Neural progenitor cell (in vitro differentiated cells): ENCODE measurements at regions not wholly inside any gene's neighbourhood (a gene's known extent, or its start where the extent isn't known, plus 50 kb on each side); places are given as distances from the start of the nearest gene placed in this dataset.

Source experiments
- DNase-seq: peaks from one replicate; pipeline ENCODE4 v3.0.0-alpha.2; 2016; ENCODE audit warnings: low spot score
- H2AFZ ChIP-seq: fragments of 200-600 bp; sonication (generic); replicated peaks from 2 replicates; pipeline ENCODE4 v1.6.1; 2016; ENCODE audit warnings: antibody characterized with exemption
- H3F3A ChIP-seq: fragments of 200-600 bp; sonication (generic); 2 replicates; pipeline ENCODE4 v1.6.1; 2016; ENCODE audit warnings: antibody characterized with exemption, low read depth
- H3K27ac ChIP-seq: fragments of 200-600 bp; sonication (generic); 2 replicates; pipeline ENCODE4 v1.5.1; 2016; ENCODE audit warnings: mild to moderate bottlenecking
- H3K27me3 ChIP-seq: fragments of 200-600 bp; sonication (generic); 2 replicates; pipeline ENCODE4 v1.6.1; 2016; ENCODE audit warnings: mild to moderate bottlenecking, moderate library complexity
- H3K36me3 ChIP-seq: fragments of 200-600 bp; sonication (generic); 2 replicates; pipeline ENCODE4 v1.5.1; 2016
- H3K4me1 ChIP-seq: fragments of 200-600 bp; sonication (generic); 2 replicates; pipeline ENCODE4 v1.6.1; 2016; ENCODE audit warnings: mixed run types
- H3K4me2 ChIP-seq: fragments of 200-600 bp; sonication (generic); 2 replicates; pipeline ENCODE4 v1.6.1; 2016
- H3K4me3 ChIP-seq: fragments of 200-600 bp; sonication (generic); 2 replicates; pipeline ENCODE4 v1.5.1; 2016
- H3K79me2 ChIP-seq: fragments of 200-600 bp; sonication (generic); 2 replicates; pipeline ENCODE4 v1.6.1; 2016; ENCODE audit warnings: low read depth
- H3K9ac ChIP-seq: fragments of 200-600 bp; sonication (generic); 2 replicates; pipeline ENCODE4 v1.6.1; 2016
- H3K9me3 ChIP-seq: fragments of 200-600 bp; sonication (generic); 2 replicates; pipeline ENCODE4 v1.5.1; 2016; ENCODE audit warnings: low read depth
- H4K20me1 ChIP-seq: fragments of 200-600 bp; sonication (generic); 2 replicates; pipeline ENCODE4 v1.6.1; 2016; ENCODE audit warnings: low read depth
- H3K27ac Mint-ChIP-seq: 3 replicates; pipeline ENCODE4 v1.8.0; 2021; ENCODE audit warnings: mixed read lengths
- H3K27me3 Mint-ChIP-seq: 2 replicates; pipeline ENCODE4 v1.8.0; 2022; ENCODE audit warnings: low read depth, mild to moderate bottlenecking, inconsistent platforms, moderate library complexity, mixed read lengths; ENCODE audit not compliant: insufficient read depth
- H3K36me3 Mint-ChIP-seq: 3 replicates; pipeline ENCODE4 v1.8.0; 2021; ENCODE audit warnings: mixed read lengths
- H3K4me1 Mint-ChIP-seq: 3 replicates; pipeline ENCODE4 v1.8.0; 2021; ENCODE audit warnings: mixed read lengths
- H3K4me3 Mint-ChIP-seq: 3 replicates; pipeline ENCODE4 v1.8.0; 2021; ENCODE audit warnings: mild to moderate bottlenecking, moderate library complexity, mixed read lengths
- H3K9me3 Mint-ChIP-seq: 3 replicates; pipeline ENCODE4 v1.8.0; 2020; ENCODE audit warnings: mixed read lengths
- EZH2 ChIP-seq: fragments of 200-600 bp; sonication (generic); IDR thresholded peaks from 2 replicates; pipeline ENCODE4 v1.6.1; 2017; ENCODE audit warnings: antibody characterized with exemption, mild to moderate bottlenecking, moderate library complexity
- EZH2phosphoT487 ChIP-seq: fragments of 200-600 bp; sonication (generic); IDR thresholded peaks from 2 replicates; pipeline ENCODE4 v1.6.1; 2017; ENCODE audit warnings: antibody characterized with exemption
- TF ChIP-seq, protein P1 (sequence below): fragments of 200-600 bp; sonication (generic); IDR thresholded peaks from 2 replicates; pipeline ENCODE4 v1.5.1; 2017; ENCODE audit warnings: antibody characterized with exemption, mild to moderate bottlenecking

DNA sequence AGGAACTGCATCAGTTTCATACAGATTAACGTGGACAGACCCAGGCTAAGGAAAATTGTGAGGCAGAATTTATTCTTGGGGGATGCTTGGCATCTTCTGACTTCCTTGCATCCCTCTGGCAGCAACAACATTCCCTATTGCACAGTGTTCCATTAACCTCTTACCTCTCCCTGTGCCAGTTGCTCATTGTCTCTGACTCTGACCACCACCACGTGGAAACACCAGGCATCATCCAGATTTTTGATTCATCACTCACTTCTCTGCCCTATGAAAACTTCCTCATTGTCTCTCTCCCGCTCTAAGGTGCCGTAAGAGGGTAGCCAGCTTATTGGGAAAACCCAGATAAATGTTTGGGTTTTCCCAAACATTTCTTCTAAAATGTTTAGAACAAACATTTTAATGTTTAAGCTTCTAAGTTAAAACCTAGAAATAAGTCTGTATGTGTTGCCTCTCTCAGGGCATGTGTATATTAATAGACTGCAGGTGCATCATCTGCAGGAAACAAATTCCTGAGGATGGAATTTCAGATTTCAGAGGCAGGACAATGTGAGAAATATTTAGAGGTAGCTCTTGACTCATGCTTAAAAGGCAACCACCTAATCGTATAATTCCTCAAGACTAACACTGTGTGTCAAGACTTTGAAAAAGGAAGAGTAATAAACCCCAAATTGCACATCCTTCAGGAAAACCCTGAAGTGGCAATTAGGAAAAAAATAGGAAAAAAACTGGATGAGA, 64.5 kb upstream of the SLC35F4 start:
- no peaks in the 10 kb centered on the region for H3K4me1 Mint-ChIP-seq
- no peak overlapping the region for H3K4me2 ChIP-seq
- DNase-seq: no peak
- H3K27me3 ChIP-seq: no peaks in the 10 kb centered on the region
- H3K4me3 ChIP-seq: no peak overlapping the region
- H3F3A ChIP-seq: no peaks in the 10 kb centered on the region
- no peaks in the 10 kb centered on the region for H3K9me3 Mint-ChIP-seq
- H3K4me1 ChIP-seq: peaks cover 5% of the 10 kb centered on the region
- no peaks in the 10 kb centered on the region for H3K36me3 ChIP-seq
- H3K27ac ChIP-seq: no peak overlapping the region
- H3K4me3 Mint-ChIP-seq: no peak overlapping the region
- H3K36me3 Mint-ChIP-seq: no peaks in the 10 kb centered on the region
- no peaks in the 10 kb centered on the region for H3K9me3 ChIP-seq
- H3K9ac ChIP-seq: no peak overlapping the region
- H2AFZ ChIP-seq: no peak overlapping the region
- H3K27ac Mint-ChIP-seq: no peak overlapping the region
- no peaks in the 10 kb centered on the region for H3K27me3 Mint-ChIP-seq
- no peaks in the 10 kb centered on the region for H4K20me1 ChIP-seq
- TF ChIP-seq, protein P1, sequence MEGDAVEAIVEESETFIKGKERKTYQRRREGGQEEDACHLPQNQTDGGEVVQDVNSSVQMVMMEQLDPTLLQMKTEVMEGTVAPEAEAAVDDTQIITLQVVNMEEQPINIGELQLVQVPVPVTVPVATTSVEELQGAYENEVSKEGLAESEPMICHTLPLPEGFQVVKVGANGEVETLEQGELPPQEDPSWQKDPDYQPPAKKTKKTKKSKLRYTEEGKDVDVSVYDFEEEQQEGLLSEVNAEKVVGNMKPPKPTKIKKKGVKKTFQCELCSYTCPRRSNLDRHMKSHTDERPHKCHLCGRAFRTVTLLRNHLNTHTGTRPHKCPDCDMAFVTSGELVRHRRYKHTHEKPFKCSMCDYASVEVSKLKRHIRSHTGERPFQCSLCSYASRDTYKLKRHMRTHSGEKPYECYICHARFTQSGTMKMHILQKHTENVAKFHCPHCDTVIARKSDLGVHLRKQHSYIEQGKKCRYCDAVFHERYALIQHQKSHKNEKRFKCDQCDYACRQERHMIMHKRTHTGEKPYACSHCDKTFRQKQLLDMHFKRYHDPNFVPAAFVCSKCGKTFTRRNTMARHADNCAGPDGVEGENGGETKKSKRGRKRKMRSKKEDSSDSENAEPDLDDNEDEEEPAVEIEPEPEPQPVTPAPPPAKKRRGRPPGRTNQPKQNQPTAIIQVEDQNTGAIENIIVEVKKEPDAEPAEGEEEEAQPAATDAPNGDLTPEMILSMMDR: no peak
- no peak for TF ChIP-seq EZH2phosphoT487
- TF ChIP-seq EZH2: no peak
- no peaks in the 10 kb centered on the region for H3K79me2 ChIP-seq

DNA sequence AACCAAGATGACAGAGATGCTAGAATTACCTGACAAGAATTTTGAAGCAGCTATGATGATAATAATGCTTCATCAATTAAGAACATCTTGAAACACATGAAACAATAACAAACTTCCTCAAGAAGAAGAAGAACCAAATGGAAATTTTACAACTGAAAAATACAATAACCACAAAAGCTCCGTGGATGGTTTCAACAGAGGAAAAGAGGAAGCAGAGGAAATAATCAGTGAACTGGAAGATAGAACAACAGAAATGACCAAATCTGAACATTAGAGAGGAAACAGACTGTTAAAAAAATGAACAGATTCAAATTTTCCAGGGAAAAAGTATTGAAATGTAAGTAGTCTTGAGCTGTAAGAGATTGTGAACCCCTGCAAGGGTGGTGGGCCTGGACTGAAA, 62.8 kb upstream of the SLC35F4 start:
- Mint-ChIP-seq H3K9me3 (peaks cover 4% of the 10 kb centered on the region), H3K4me3 (no peak overlapping the region), H3K36me3 (no peaks in the 10 kb centered on the region), H3K4me1 (no peaks in the 10 kb centered on the region), H3K27ac (no peak overlapping the region), H3K27me3 (no peaks in the 10 kb centered on the region)
- Histone ChIP-seq H3K9me3 (no peaks in the 10 kb centered on the region), H3F3A (no peaks in the 10 kb centered on the region), H3K4me2 (no peak overlapping the region), H3K79me2 (no peaks in the 10 kb centered on the region), H3K4me1 (peaks cover 5% of the 10 kb centered on the region), H3K27ac (no peak overlapping the region), H3K36me3 (no peaks in the 10 kb centered on the region), H3K27me3 (no peaks in the 10 kb centered on the region), H3K4me3 (no peak overlapping the region), H2AFZ (no peak overlapping the region), H3K9ac (no peak overlapping the region), H4K20me1 (no peaks in the 10 kb centered on the region)
- no peak for TF ChIP-seq EZH2
- TF ChIP-seq, protein P1: no peak
- DNase-seq: no peak

DNA sequence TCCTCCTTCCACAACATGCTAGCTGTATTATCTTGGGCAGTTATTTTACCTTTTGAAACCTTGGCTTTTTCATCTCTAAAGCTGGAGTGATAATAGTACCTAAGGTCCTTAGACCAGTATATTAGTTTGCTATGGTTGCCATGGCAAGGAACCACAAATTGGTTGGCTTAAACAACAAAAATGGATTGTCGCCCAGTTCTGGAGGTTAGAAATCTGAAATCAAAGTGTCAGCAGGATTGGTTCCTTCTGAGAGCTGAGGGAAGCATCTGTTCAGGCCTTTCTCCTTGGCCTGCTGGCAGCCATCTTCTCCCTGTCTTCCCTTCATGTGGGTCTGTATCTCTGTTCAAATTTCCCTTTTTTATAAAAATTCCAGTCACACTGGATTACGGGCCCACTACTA, 55.5 kb upstream of the SLC35F4 start:
- no peaks in the 10 kb centered on the region for H3K4me1 ChIP-seq
- no peak for DNase-seq
- H3K36me3 ChIP-seq: no peaks in the 10 kb centered on the region
- H3F3A ChIP-seq: no peaks in the 10 kb centered on the region
- no peak overlapping the region for H3K4me3 ChIP-seq
- Mint-ChIP-seq H3K27ac (no peak overlapping the region), H3K27me3 (no peaks in the 10 kb centered on the region), H3K36me3 (no peaks in the 10 kb centered on the region), H3K4me1 (no peaks in the 10 kb centered on the region), H3K9me3 (peaks cover 6% of the 10 kb centered on the region), H3K4me3 (no peak overlapping the region)
- H3K27me3 ChIP-seq: no peaks in the 10 kb centered on the region
- H3K27ac ChIP-seq: no peak overlapping the region
- H3K79me2 ChIP-seq: no peaks in the 10 kb centered on the region
- TF ChIP-seq EZH2phosphoT487: no peak
- TF ChIP-seq, protein P1: no peak
- TF ChIP-seq EZH2: no peak
- no peaks in the 10 kb centered on the region for H4K20me1 ChIP-seq
- no peak overlapping the region for H2AFZ ChIP-seq
- H3K9ac ChIP-seq: no peak overlapping the region
- H3K9me3 ChIP-seq: no peaks in the 10 kb centered on the region
- H3K4me2 ChIP-seq: no peak overlapping the region
